ENCODE measurements at regions not wholly inside any gene's neighbourhood (a gene's known extent, or its start where the extent isn't known, plus 50 kb on each side); places are given as distances from the start of the nearest gene placed in this dataset.

DNA sequence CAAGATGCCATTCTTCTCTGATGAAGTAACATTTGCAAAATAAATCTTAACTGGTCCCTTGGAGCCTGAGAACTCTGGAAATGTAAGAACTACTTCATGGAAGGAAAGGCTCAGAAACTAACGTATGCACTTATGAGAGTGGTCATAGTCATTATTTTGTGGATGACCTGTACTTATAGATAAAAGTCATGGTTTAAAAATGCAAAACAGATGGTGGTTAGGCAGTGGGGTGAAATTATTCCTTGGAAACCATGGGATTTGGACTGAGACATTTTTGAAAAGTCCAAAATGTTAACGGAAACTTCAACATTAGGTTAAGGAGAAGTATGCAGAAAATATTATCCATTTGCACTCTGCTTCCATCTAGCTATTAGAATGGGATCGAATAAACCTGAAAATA is 223.0 kb downstream of the ICOS start:
- H3K27me3 Mint-ChIP-seq (ENCODE audit: low read depth): no peaks in the 10 kb centered on the region
- DNase-seq: no peak
- no peak overlapping the region for H3K4me3 Mint-ChIP-seq
- no peak overlapping the region for H3K27ac ChIP-seq (ENCODE audit: insufficient read length, low read depth, low read length)
- H3K23me2 ChIP-seq (ENCODE audit: insufficient read length, low read depth, low read length, poor library complexity, severe bottlenecking): no peaks in the 10 kb centered on the region
- no peak overlapping the region for H2BK15ac ChIP-seq (ENCODE audit: low read depth, low read length)
- H3K79me2 ChIP-seq (ENCODE audit: insufficient read depth, low read length): no peaks in the 10 kb centered on the region
- no peak overlapping the region for H4K91ac ChIP-seq (ENCODE audit: insufficient read length, low read depth, low read length)
- H2AK5ac ChIP-seq (ENCODE audit: insufficient read length, low read length): no peak overlapping the region
- no peak overlapping the region for H3K14ac ChIP-seq (ENCODE audit: insufficient read depth, low read length)
- H3K4me2 ChIP-seq (ENCODE audit: insufficient read depth, insufficient read length, low read length): no peak overlapping the region
- no peak overlapping the region for H4K8ac ChIP-seq (replicated peaks; ENCODE audit: insufficient read length, low read depth, low read length)
- H3K27ac Mint-ChIP-seq: no peak overlapping the region
- no peak overlapping the region for H2BK20ac ChIP-seq (ENCODE audit: low read depth, low read length, poor library complexity, severe bottlenecking)
- no CpG with 5 or more reads among the region's 3 CpGs for WGBS (ENCODE audit: extremely low coverage, insufficient read length, low lambda C conversion rate)
- peaks cover 0 to 5% (median 4%) of the 10 kb centered on the region in 3 experiments; a peak in 3 of 7 replicates for H3K36me3 Mint-ChIP-seq (ENCODE audit: insufficient read depth in 1 of 3, low read depth in 3 of 3)
- H2AFZ ChIP-seq (ENCODE audit: low read length): no peak overlapping the region
- no peaks in the 10 kb centered on the region for H3K27me3 ChIP-seq (ENCODE audit: insufficient read depth, low read length)
- no peak overlapping the region for H3K18ac ChIP-seq (ENCODE audit: insufficient read length, low read depth, low read length)
- no peak overlapping the region for H4K5ac ChIP-seq (ENCODE audit: insufficient read length, low read depth, low read length)
- H3K79me1 ChIP-seq (ENCODE audit: insufficient read depth, low read depth, low read length, poor library complexity, severe bottlenecking): no peaks in the 10 kb centered on the region
- H3T11ph ChIP-seq (ENCODE audit: low read length): no peak overlapping the region
- no peak overlapping the region for H3K56ac ChIP-seq (ENCODE audit: insufficient read length, low read depth, low read length)
- H3K9me3 ChIP-seq (ENCODE audit: control insufficient read depth, low read depth, low read length): no peaks in the 10 kb centered on the region
- no peaks in the 10 kb centered on the region for H4K20me1 ChIP-seq (ENCODE audit: control insufficient read depth, insufficient read depth, insufficient read length)
- no peak overlapping the region for H3K9ac ChIP-seq (ENCODE audit: extremely low read depth, insufficient read length, low read length)
- H2BK120ac ChIP-seq (ENCODE audit: low read depth, low read length, poor library complexity, severe bottlenecking): no peak overlapping the region
- no peak overlapping the region for H2BK5ac ChIP-seq (ENCODE audit: insufficient read length, low read length)
- peaks cover 11 to 12% of the 10 kb centered on the region in 2 experiments for H3K4me1 Mint-ChIP-seq
- no peak overlapping the region for H3K4ac ChIP-seq (ENCODE audit: low read depth, low read length)
- H3K23ac ChIP-seq (ENCODE audit: insufficient read length, low read depth, low read length): no peak overlapping the region
- TF ChIP-seq, protein P1, sequence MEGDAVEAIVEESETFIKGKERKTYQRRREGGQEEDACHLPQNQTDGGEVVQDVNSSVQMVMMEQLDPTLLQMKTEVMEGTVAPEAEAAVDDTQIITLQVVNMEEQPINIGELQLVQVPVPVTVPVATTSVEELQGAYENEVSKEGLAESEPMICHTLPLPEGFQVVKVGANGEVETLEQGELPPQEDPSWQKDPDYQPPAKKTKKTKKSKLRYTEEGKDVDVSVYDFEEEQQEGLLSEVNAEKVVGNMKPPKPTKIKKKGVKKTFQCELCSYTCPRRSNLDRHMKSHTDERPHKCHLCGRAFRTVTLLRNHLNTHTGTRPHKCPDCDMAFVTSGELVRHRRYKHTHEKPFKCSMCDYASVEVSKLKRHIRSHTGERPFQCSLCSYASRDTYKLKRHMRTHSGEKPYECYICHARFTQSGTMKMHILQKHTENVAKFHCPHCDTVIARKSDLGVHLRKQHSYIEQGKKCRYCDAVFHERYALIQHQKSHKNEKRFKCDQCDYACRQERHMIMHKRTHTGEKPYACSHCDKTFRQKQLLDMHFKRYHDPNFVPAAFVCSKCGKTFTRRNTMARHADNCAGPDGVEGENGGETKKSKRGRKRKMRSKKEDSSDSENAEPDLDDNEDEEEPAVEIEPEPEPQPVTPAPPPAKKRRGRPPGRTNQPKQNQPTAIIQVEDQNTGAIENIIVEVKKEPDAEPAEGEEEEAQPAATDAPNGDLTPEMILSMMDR (conservative IDR thresholded peaks at IDR 0.05): no peak
- no peak overlapping the region for H2BK12ac ChIP-seq (ENCODE audit: insufficient read length, low read depth, low read length)
- peaks cover 11 to 17% of the 10 kb centered on the region in 2 experiments; a peak in 4 of 5 replicates for H3K9me3 Mint-ChIP-seq
- no peaks in the 10 kb centered on the region for H3K4me1 ChIP-seq (ENCODE audit: insufficient read depth, low read length)

Measured in H9 (cell line).